ENCODE measurements at regions not wholly inside any gene's neighbourhood (a gene's known extent, or its start where the extent isn't known, plus 50 kb on each side); places are given as distances from the start of the nearest gene placed in this dataset.

DNA sequence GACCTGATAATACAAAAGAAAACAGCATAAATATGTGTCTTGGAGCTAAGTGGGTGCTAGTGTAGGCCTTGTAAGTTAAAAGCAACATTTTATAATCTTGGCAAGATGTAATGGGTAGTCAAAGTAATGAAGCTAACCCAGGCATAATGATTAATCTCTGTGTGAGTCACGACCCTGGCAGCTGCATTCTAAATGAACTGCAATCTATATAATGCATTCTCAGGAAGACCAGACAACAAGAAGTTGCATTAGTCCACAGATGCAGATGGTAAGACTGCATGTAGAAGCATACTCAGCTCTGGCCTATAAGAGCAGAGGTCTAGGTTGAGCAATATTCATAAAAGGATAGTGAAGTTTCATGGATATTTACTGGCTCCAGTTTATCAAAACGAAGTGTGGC lies 85.6 kb upstream of the ETAA1 start:
- in situ Hi-C loops (cut with HindIII; ENCODE audit: low pct_unique_long_range_greater_than_20kb, low sequenced_read_pairs): no loop called here
- intact Hi-C loops (cut with micrococcal nuclease; ENCODE audit: unreplicated experiment): no loop called here
- no peaks in the 10 kb centered on the region for H3K4me1 ChIP-seq (ENCODE audit: control insufficient read depth, insufficient read depth, low read length)
- no peaks in the 10 kb centered on the region for H3K27me3 ChIP-seq (ENCODE audit: control insufficient read depth, insufficient read depth, low read length)
- H3K9me3 ChIP-seq (ENCODE audit: control insufficient read depth, insufficient read depth, low read depth, low read length): no peaks in the 10 kb centered on the region
- ChIA-PET POLR2A (no interaction called here), CTCF (no interaction called here)
- no peaks in the 10 kb centered on the region for H3K36me3 ChIP-seq (ENCODE audit: control insufficient read depth, insufficient read depth, low read length)
- no TSS peak for BruUV-seq (replicated peaks)
- H3K4me3 ChIP-seq (ENCODE audit: low read depth in 2 of 2, low read length in 2 of 2): no peak overlapping the region
- ATAC-seq: no peak
- DNase-seq (ENCODE audit: low read depth, low spot score): no peak
- H3K27ac ChIP-seq (ENCODE audit: low read length): no peak overlapping the region
- TF ChIP-seq CTCF (IDR thresholded peaks at IDR 0.05): no peak
- no peak for TF ChIP-seq REST (IDR thresholded peaks at IDR 0.05; ENCODE audit: insufficient read depth in 1 of 2, low read depth in 2 of 2, low read length in 1 of 2)
- TF ChIP-seq POLR2AphosphoS5 (IDR thresholded peaks at IDR 0.05; ENCODE audit: low read depth, low read length): no peak
- TF ChIP-seq SIN3A (IDR thresholded peaks at IDR 0.05; ENCODE audit: borderline replicate concordance, insufficient read depth, low read depth, low read length): no peak
- no peak for TF ChIP-seq TCF7L2 (IDR thresholded peaks at IDR 0.05; ENCODE audit: low read depth, low read length)

GRCh38 chr2:67312871-67313270 lies 84.3 kb upstream of the ETAA1 start:
- intact Hi-C loops (cut with micrococcal nuclease; ENCODE audit: unreplicated experiment) (no loop called here), in situ Hi-C loops (cut with HindIII; ENCODE audit: low pct_unique_long_range_greater_than_20kb, low sequenced_read_pairs) (no loop called here)
- no peaks in the 10 kb centered on the region for H3K27me3 ChIP-seq (ENCODE audit: control insufficient read depth, insufficient read depth, low read length)
- TF ChIP-seq TCF7L2 (IDR thresholded peaks at IDR 0.05; ENCODE audit: low read depth, low read length): no peak
- TF ChIP-seq SIN3A (IDR thresholded peaks at IDR 0.05; ENCODE audit: borderline replicate concordance, insufficient read depth, low read depth, low read length): no peak
- TF ChIP-seq CTCF (IDR thresholded peaks at IDR 0.05): no peak
- no peak for TF ChIP-seq REST (IDR thresholded peaks at IDR 0.05; ENCODE audit: insufficient read depth in 1 of 2, low read depth in 2 of 2, low read length in 1 of 2)
- no peak for TF ChIP-seq POLR2AphosphoS5 (IDR thresholded peaks at IDR 0.05; ENCODE audit: low read depth, low read length)
- ChIA-PET CTCF (no interaction called here), POLR2A (interaction anchor here (0.6 kb wide), 1 partner anchor 1251 kb away, joined by 6 read pairs; no protein-coding TSS in a partner anchor)
- no peak overlapping the region for H3K27ac ChIP-seq (ENCODE audit: low read length)
- no peaks in the 10 kb centered on the region for H3K4me1 ChIP-seq (ENCODE audit: control insufficient read depth, insufficient read depth, low read length)
- no peak overlapping the region for H3K4me3 ChIP-seq (ENCODE audit: low read depth in 2 of 2, low read length in 2 of 2)
- no peak for DNase-seq (ENCODE audit: low read depth, low spot score)
- H3K36me3 ChIP-seq (ENCODE audit: control insufficient read depth, insufficient read depth, low read length): no peaks in the 10 kb centered on the region
- ATAC-seq: no peak
- BruUV-seq (replicated peaks): no TSS peak
- H3K9me3 ChIP-seq (ENCODE audit: control insufficient read depth, insufficient read depth, low read depth, low read length): no peaks in the 10 kb centered on the region
